Caco-2 (cell line): ENCODE measurements at regions not wholly inside any gene's neighbourhood (a gene's known extent, or its start where the extent isn't known, plus 50 kb on each side); places are given as distances from the start of the nearest gene placed in this dataset.

Experiments
- BruUV-seq: library from RNA; stranded (reverse); fragments of 400-500 nt; replicated peaks from 2 replicates; lab custom pipeline; 2021; lab: Mats Ljungman, UMichigan
- CTCF ChIA-PET: fragments of 300-600 bp; sonication (Branson Sonifier 250); formaldehyde crosslinking; loops from one replicate; lab custom pipeline; 2022; ENCODE audit warnings: antibody characterized with exemption; lab: Charles Lee
- POLR2A ChIA-PET: fragments of 300-600 bp; sonication (Branson Sonifier 250); formaldehyde crosslinking; loops from one replicate; lab custom pipeline; 2022; ENCODE audit warnings: antibody characterized with exemption; lab: Charles Lee
- DNase-seq, 2 experiments: peaks; one replicate each; pipeline versions ENCODE4 v3.0.0 to v3.0.0-alpha.2; 2020 to 2022
- H3K27me3 ChIP-seq: replicated peaks from 2 replicates; pipeline ENCODE4 v1.6.0; 2011; ENCODE audit warnings: low read length; ENCODE audit not compliant: control insufficient read depth, insufficient read depth
- H3K36me3 ChIP-seq: 2 replicates; pipeline ENCODE4 v1.5.1; 2011; ENCODE audit warnings: low read length; ENCODE audit not compliant: control insufficient read depth, insufficient read depth
- H3K4me1 ChIP-seq: fragments of 250-450 bp; sonication (Bioruptor Pico); 2 replicates; pipeline ENCODE4 v1.5.1; 2020; ENCODE audit warnings: mild to moderate bottlenecking
- H3K4me3 ChIP-seq: 2 replicates; pipeline ENCODE4 v1.5.1; 2011; ENCODE audit warnings: low read depth, mild to moderate bottlenecking, control low read depth, low read length
- H3K9me3 ChIP-seq: fragments of 250-450 bp; sonication (Bioruptor Pico); 2 replicates; pipeline ENCODE4 v1.5.1; 2020; ENCODE audit warnings: mild to moderate bottlenecking, moderate library complexity
- H3K27ac Mint-ChIP-seq: one replicate; pipeline ENCODE4 v1.8.0; 2022; ENCODE audit warnings: mixed read lengths; ENCODE audit not compliant: unreplicated experiment
- H3K27me3 Mint-ChIP-seq: one replicate; pipeline ENCODE4 v1.8.0; 2022; ENCODE audit warnings: mixed read lengths; ENCODE audit not compliant: insufficient read depth, unreplicated experiment
- H3K36me3 Mint-ChIP-seq: one replicate; pipeline ENCODE4 v1.8.0; 2022; ENCODE audit warnings: mild to moderate bottlenecking, mixed read lengths; ENCODE audit not compliant: insufficient read depth, unreplicated experiment
- H3K4me1 Mint-ChIP-seq: one replicate; pipeline ENCODE4 v1.8.0; 2022; ENCODE audit warnings: low read depth, mixed read lengths; ENCODE audit not compliant: unreplicated experiment
- H3K4me3 Mint-ChIP-seq: one replicate; pipeline ENCODE4 v1.8.0; 2022; ENCODE audit warnings: mild to moderate bottlenecking, moderate library complexity, mixed read lengths; ENCODE audit not compliant: unreplicated experiment
- H3K9me3 Mint-ChIP-seq: one replicate; pipeline ENCODE4 v1.8.0; 2022; ENCODE audit warnings: mixed read lengths; ENCODE audit not compliant: unreplicated experiment
- intact Hi-C: fragments of 100-400 bp; cut with micrococcal nuclease; formaldehyde crosslinking; loops from one replicate; pipeline ENCODE4 v1.10.0; 2022; ENCODE audit not compliant: unreplicated experiment
- TF ChIP-seq, protein P1 (sequence below), 2 experiments: fragments of 200-600 bp in 1 of 2; IDR thresholded peaks; 1 replicate in 1 of 2; 2 replicates in 1 of 2; pipeline versions ENCODE4 v1.5.1 to v1.8.0; 2011 to 2022; ENCODE audit warnings: antibody characterized with exemption in 1 of 2, control low read depth in 1 of 2, inconsistent platforms in 1 of 2, low read depth in 1 of 2, low read length in 1 of 2, mild to moderate bottlenecking in 1 of 2, moderate library complexity in 1 of 2; ENCODE audit not compliant: insufficient read depth in 1 of 2, severe bottlenecking in 1 of 2, unreplicated experiment in 1 of 2

DNA sequence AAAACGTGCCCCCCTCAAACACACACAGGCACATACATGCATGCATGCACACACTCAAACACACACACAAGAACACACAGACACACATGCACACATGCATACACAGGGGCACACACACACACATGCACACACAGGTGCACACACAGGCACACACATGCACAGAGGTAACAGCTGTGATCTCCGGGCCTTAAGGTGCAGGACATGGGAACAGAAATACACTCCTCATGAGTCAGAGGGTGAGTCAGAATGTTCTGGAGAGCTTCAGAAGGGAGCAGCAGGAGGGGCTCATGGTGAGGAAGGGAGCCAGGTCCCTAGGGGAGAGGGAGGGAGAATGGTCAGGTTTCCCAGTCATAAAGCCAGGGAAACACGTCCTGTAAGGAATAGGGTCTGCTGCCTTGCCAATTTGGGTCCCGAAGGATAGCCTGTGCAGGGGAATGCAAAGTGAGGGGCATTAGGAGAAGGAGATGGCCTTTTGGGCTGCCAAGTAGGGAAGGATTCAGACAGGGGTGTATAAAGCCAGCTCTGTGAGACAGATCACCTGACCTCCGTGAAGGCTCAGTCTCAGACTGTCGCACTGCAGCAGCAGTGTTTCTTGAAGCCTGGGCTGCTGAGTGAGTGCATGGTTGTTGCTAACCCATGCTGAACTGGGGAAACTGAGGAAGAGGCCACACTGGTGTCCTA, 123.9 kb downstream of the MAFB start:
- ChIA-PET CTCF (interaction anchor here (0.6 kb wide), 1 partner anchor 89 kb away, joined by 5 read pairs; no protein-coding TSS in a partner anchor), POLR2A (no interaction called here)
- H3K36me3 ChIP-seq: no peaks in the 10 kb centered on the region
- TF ChIP-seq, protein P1, sequence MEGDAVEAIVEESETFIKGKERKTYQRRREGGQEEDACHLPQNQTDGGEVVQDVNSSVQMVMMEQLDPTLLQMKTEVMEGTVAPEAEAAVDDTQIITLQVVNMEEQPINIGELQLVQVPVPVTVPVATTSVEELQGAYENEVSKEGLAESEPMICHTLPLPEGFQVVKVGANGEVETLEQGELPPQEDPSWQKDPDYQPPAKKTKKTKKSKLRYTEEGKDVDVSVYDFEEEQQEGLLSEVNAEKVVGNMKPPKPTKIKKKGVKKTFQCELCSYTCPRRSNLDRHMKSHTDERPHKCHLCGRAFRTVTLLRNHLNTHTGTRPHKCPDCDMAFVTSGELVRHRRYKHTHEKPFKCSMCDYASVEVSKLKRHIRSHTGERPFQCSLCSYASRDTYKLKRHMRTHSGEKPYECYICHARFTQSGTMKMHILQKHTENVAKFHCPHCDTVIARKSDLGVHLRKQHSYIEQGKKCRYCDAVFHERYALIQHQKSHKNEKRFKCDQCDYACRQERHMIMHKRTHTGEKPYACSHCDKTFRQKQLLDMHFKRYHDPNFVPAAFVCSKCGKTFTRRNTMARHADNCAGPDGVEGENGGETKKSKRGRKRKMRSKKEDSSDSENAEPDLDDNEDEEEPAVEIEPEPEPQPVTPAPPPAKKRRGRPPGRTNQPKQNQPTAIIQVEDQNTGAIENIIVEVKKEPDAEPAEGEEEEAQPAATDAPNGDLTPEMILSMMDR (IDR thresholded peaks at IDR 0.05; ENCODE audit: insufficient read depth in 1 of 2, low read depth in 1 of 2, low read length in 1 of 2, severe bottlenecking in 1 of 2, unreplicated experiment in 1 of 2): no peak
- no peak overlapping the region for H3K4me3 Mint-ChIP-seq
- H3K4me3 ChIP-seq: no peak overlapping the region
- H3K9me3 Mint-ChIP-seq: no peaks in the 10 kb centered on the region
- no peaks in the 10 kb centered on the region for H3K27me3 Mint-ChIP-seq
- no TSS peak for BruUV-seq
- H3K27ac Mint-ChIP-seq: no peak overlapping the region
- H3K9me3 ChIP-seq: no peaks in the 10 kb centered on the region
- H3K36me3 Mint-ChIP-seq: no peaks in the 10 kb centered on the region
- intact Hi-C loops: no loop called here
- no peak for DNase-seq
- H3K4me1 Mint-ChIP-seq: no peaks in the 10 kb centered on the region
- H3K27me3 ChIP-seq: peaks cover 2% of the 10 kb centered on the region; the same call in 1 of the 2 replicates
- no peaks in the 10 kb centered on the region for H3K4me1 ChIP-seq

GRCh38 chr20:40563296-40563950, 125.6 kb downstream of the MAFB start:
- Mint-ChIP-seq H3K36me3 (no peaks in the 10 kb centered on the region), H3K27ac (no peak overlapping the region), H3K4me3 (no peak overlapping the region), H3K27me3 (peaks cover 2% of the 10 kb centered on the region), H3K4me1 (no peaks in the 10 kb centered on the region), H3K9me3 (no peaks in the 10 kb centered on the region)
- intact Hi-C loops: no loop called here
- TF ChIP-seq, protein P1 (IDR thresholded peaks at IDR 0.05; ENCODE audit: insufficient read depth in 1 of 2, low read depth in 1 of 2, low read length in 1 of 2, severe bottlenecking in 1 of 2, unreplicated experiment in 1 of 2): no peak
- no peak for DNase-seq
- H3K27me3 ChIP-seq: peaks cover 2% of the 10 kb centered on the region; the same call in 1 of the 2 replicates
- no peaks in the 10 kb centered on the region for H3K4me1 ChIP-seq
- no TSS peak for BruUV-seq
- no peaks in the 10 kb centered on the region for H3K9me3 ChIP-seq
- H3K36me3 ChIP-seq: no peaks in the 10 kb centered on the region
- H3K4me3 ChIP-seq: no peak overlapping the region
- POLR2A ChIA-PET: no interaction called here
- CTCF ChIA-PET: no interaction called here

GRCh38 chr20:40562031-40562430, 127.0 kb downstream of the MAFB start:
- Mint-ChIP-seq H3K4me3 (no peak overlapping the region), H3K4me1 (no peaks in the 10 kb centered on the region), H3K27ac (no peak overlapping the region), H3K36me3 (no peaks in the 10 kb centered on the region), H3K9me3 (no peaks in the 10 kb centered on the region), H3K27me3 (peaks cover 5% of the 10 kb centered on the region)
- DNase-seq: no peak
- Histone ChIP-seq H3K9me3 (no peaks in the 10 kb centered on the region), H3K4me3 (no peak overlapping the region), H3K36me3 (no peaks in the 10 kb centered on the region), H3K4me1 (no peaks in the 10 kb centered on the region), H3K27me3 (peaks cover 2% of the 10 kb centered on the region; the same call in 1 of the 2 replicates)
- ChIA-PET POLR2A (no interaction called here), CTCF (no interaction called here)
- intact Hi-C loops: no loop called here
- TF ChIP-seq, protein P1 (IDR thresholded peaks at IDR 0.05; ENCODE audit: insufficient read depth in 1 of 2, low read depth in 1 of 2, low read length in 1 of 2, severe bottlenecking in 1 of 2, unreplicated experiment in 1 of 2): no peak
- no TSS peak for BruUV-seq
